ENCODE measurements at regions not wholly inside any gene's neighbourhood (a gene's known extent, or its start where the extent isn't known, plus 50 kb on each side); places are given as distances from the start of the nearest gene placed in this dataset.

DNA sequence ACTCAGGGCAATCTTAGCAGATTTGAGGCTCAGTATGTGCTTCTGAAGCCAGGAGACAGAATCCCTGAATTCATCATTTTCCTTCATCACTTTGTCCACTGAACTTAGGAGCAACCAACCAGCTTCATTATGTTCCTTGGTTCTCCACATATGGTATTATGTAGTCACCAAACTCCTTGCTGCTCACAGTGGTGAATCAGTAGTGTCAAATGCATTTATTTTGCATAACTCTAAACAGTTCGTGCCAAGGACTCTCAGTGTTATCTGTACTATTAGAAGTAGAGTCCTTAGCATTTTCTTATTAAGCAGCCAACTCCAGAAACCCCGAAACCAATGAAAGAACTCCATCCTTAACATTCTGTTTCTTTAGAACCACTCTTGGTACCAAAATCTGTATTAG is 466.9 kb upstream of the RGS6 start:
- TF ChIP-seq, protein P1, sequence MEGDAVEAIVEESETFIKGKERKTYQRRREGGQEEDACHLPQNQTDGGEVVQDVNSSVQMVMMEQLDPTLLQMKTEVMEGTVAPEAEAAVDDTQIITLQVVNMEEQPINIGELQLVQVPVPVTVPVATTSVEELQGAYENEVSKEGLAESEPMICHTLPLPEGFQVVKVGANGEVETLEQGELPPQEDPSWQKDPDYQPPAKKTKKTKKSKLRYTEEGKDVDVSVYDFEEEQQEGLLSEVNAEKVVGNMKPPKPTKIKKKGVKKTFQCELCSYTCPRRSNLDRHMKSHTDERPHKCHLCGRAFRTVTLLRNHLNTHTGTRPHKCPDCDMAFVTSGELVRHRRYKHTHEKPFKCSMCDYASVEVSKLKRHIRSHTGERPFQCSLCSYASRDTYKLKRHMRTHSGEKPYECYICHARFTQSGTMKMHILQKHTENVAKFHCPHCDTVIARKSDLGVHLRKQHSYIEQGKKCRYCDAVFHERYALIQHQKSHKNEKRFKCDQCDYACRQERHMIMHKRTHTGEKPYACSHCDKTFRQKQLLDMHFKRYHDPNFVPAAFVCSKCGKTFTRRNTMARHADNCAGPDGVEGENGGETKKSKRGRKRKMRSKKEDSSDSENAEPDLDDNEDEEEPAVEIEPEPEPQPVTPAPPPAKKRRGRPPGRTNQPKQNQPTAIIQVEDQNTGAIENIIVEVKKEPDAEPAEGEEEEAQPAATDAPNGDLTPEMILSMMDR (conservative IDR thresholded peaks at IDR 0.05) = no peak
- TF ChIP-seq EZH2 (IDR thresholded peaks at IDR 0.05; ENCODE audit: low read depth) = no peak

All from PC-9 (cell line).